Left lung (tissue), 4 donors: ENCODE measurements at regions not wholly inside any gene's neighbourhood (a gene's known extent, or its start where the extent isn't known, plus 50 kb on each side); places are given as distances from the start of the nearest gene placed in this dataset.
"Not testable (repeated sequence)": the region's sequence is repeated elsewhere in the genome, so short reads cannot be mapped to it uniquely, and the experiment has no call there.

Experiments
- ATAC-seq: fragments of 200-7000 bp; cut with Tn5 transposase; one replicate; pipeline ENCODE4 v1.9.1; 2020; ENCODE audit warnings: moderate library complexity
- DNase-seq, 4 donors: peaks; one replicate each; pipeline ENCODE4 v3.0.0-alpha.2; 2013 to 2020
- H3K27ac ChIP-seq, 2 donors: fragments of 200-600 bp; sonication (generic) in 1 of 2; one replicate each; pipeline versions ENCODE4 v1.5.0 to v1.8.0; 2020 to 2021
- H3K27me3 ChIP-seq, 2 donors: fragments of 200-600 bp; sonication (generic) in 1 of 2; one replicate each; pipeline versions ENCODE4 v1.5.0 to v1.8.0; 2020 to 2021
- H3K36me3 ChIP-seq, 2 donors: fragments of 200-600 bp; sonication (generic) in 1 of 2; one replicate each; pipeline versions ENCODE4 v1.5.0 to v1.8.0; 2020 to 2021
- H3K4me1 ChIP-seq, 2 donors: fragments of 200-600 bp; one replicate each; pipeline ENCODE4 v1.8.0; 2021
- H3K4me3 ChIP-seq, 2 donors: fragments of 200-600 bp; sonication (generic) in 1 of 2; one replicate each; pipeline versions ENCODE4 v1.5.0 to v1.8.0; 2020 to 2021; ENCODE audit warnings: mild to moderate bottlenecking in 1 of 2
- H3K9me3 ChIP-seq, 2 donors: fragments of 200-600 bp; sonication (generic) in 1 of 2; one replicate each; pipeline versions ENCODE4 v1.5.0 to v1.8.0; 2020 to 2021
- intact Hi-C, 2 donors: fragments of 100-400 bp; cut with DNase I; formaldehyde crosslinking; loops; one replicate each; pipeline versions ENCODE4 v1.11.2 to v1.14.2; 2022
- TF ChIP-seq, protein P1 (sequence below), 2 donors: fragments of 200-600 bp; sonication (generic) in 1 of 2; IDR thresholded peaks; one replicate each; pipeline versions ENCODE4 v1.5.0 to v1.8.0; 2021; ENCODE audit warnings: antibody characterized with exemption in 2 of 2
- donor health status: DM: no; HTN: yes; CAD: no.
- donor health status: DM: no; HTN: no; CAD: no.

DNA sequence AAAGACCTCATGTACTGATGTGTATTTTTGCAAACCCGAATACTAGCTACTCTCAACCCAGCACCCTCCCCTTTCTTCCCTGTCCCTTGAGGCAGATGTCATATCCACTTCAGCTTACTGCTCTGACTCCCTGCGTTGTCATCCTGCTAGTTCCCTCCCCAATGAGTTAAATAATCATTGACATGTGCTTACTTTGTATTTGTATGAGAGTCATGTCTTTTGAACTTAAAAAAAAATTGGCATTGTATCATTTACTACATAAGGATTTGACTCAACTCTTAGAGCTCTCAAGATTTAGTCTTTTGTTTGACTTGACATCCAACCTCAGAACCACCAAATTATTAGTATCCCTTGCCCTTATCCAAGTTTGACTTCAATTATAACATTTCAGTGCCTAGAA, 219.7 kb upstream of the TUT7 start:
- TF ChIP-seq, protein P1, sequence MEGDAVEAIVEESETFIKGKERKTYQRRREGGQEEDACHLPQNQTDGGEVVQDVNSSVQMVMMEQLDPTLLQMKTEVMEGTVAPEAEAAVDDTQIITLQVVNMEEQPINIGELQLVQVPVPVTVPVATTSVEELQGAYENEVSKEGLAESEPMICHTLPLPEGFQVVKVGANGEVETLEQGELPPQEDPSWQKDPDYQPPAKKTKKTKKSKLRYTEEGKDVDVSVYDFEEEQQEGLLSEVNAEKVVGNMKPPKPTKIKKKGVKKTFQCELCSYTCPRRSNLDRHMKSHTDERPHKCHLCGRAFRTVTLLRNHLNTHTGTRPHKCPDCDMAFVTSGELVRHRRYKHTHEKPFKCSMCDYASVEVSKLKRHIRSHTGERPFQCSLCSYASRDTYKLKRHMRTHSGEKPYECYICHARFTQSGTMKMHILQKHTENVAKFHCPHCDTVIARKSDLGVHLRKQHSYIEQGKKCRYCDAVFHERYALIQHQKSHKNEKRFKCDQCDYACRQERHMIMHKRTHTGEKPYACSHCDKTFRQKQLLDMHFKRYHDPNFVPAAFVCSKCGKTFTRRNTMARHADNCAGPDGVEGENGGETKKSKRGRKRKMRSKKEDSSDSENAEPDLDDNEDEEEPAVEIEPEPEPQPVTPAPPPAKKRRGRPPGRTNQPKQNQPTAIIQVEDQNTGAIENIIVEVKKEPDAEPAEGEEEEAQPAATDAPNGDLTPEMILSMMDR (IDR thresholded peaks at IDR 0.05), result no peak
- peaks cover 0 to 5% of the 10 kb centered on the region in 2 donors for H3K9me3 ChIP-seq
- intact Hi-C loops, result no loop called here
- no peak overlapping the region for H3K27ac ChIP-seq
- H3K4me1 ChIP-seq, result no peaks in the 10 kb centered on the region
- no peaks in the 10 kb centered on the region for H3K36me3 ChIP-seq
- DNase-seq (no peak), ATAC-seq (no peak)
- no peaks in the 10 kb centered on the region for H3K27me3 ChIP-seq
- no peak overlapping the region for H3K4me3 ChIP-seq

DNA sequence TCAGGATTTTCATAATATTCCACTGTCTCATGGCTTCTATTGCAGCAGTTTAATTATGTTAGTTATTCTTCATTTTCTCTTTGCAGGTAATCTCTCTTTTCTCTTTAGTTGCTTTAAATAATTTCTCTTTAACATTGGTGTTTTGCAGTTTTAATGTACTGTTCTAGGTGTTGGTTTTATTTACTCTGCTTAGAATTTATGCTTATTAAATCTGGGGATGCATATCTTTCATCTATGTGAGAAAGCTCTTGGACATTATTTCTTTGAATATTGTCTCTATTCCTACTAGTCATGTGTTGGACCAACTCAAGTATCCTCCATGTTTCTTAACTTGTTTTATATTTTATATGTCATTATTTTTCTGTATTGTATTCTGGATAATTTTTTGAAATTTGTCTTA, 218.7 kb upstream of the TUT7 start:
- H3K9me3 ChIP-seq, result peaks cover 0 to 15% of the 10 kb centered on the region in 2 donors
- intact Hi-C loops, result no loop called here
- H3K27me3 ChIP-seq, result no peaks in the 10 kb centered on the region
- no peaks in the 10 kb centered on the region for H3K36me3 ChIP-seq
- no peaks in the 10 kb centered on the region for H3K4me1 ChIP-seq
- TF ChIP-seq, protein P1 (IDR thresholded peaks at IDR 0.05), result no peak
- H3K27ac ChIP-seq, result no peak overlapping the region
- no peak for DNase-seq
- no peak overlapping the region for H3K4me3 ChIP-seq
- no peak for ATAC-seq

DNA sequence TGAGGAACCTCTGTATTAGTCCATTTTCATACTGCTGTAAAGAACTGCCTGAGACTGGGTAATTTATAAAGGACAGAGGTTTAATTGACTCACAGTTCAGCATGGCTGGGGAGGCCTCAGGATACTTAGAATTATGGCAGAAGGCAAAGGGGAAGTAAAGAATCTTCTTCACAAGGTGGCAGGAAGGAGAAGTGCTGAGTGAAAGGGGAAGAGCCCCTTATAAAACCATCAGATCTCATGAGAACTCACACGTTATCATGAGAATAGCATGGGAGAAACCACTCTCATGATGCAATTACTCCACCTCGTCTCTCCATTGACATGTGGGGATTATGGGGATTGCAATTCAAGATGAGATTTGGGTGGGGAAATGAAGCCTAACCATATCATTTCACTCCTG, 211.4 kb upstream of the TUT7 start:
- intact Hi-C loops, H3K4me3 ChIP-seq, H3K4me1 ChIP-seq, H3K27me3 ChIP-seq, ATAC-seq, H3K27ac ChIP-seq, DNase-seq, H3K36me3 ChIP-seq: not testable (repeated sequence)
- H3K9me3 ChIP-seq, result peaks cover 0 to 27% of the 10 kb centered on the region in 2 donors

DNA sequence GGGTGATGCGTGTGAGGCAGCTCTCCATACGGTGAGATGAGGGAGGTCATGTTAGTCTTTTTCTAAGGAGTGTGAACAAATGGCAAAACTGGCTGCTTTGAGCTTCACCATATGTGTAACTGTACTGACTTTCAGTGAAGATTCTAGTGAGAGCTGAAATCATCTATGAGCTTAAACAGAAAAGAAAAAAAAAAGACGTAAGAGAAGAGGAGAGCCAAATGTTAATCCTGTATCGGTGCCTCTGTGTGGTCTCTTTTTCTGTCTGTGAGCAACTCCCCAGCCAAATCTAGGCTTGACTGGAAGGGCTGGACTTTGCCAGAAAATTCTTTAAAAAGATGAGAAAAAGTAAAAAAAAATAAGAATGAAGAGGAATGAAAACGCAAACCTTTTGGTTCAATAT, 209.7 kb upstream of the TUT7 start:
- no peak overlapping the region for H3K4me3 ChIP-seq
- ATAC-seq (no peak), DNase-seq (no peak)
- H3K36me3 ChIP-seq, result no peaks in the 10 kb centered on the region
- TF ChIP-seq, protein P1 (IDR thresholded peaks at IDR 0.05), result no peak
- peaks cover 0 to 22% of the 10 kb centered on the region in 2 donors for H3K9me3 ChIP-seq
- no peaks in the 10 kb centered on the region for H3K27me3 ChIP-seq
- H3K27ac ChIP-seq, result peak overlapping the region in 1 of 2 donors; percentile 7
- no peaks in the 10 kb centered on the region for H3K4me1 ChIP-seq
- intact Hi-C loops, result no loop called here

DNA sequence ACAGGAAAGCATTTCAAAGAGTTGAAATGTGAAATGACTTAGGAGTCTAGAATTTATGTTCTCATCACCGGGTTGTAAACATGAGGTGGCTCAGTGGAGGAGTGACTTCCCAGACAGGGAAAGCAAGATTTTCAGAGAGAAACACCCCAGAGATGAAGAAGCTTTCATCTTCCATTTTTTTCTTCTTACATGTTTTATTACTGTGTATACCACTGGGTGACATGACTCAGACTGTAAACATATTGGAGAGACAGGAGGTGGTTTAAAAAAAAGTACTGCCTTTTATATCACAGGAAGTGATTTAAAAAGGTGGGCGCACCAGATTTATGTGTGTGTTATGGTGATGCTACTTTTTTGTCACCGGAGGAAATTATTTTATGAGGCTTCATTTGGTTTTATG, 209.1 kb upstream of the TUT7 start:
- peak overlapping the region in 1 of 2 donors; percentile 7 for H3K27ac ChIP-seq
- H3K4me3 ChIP-seq, result no peak overlapping the region
- no peaks in the 10 kb centered on the region for H3K27me3 ChIP-seq
- intact Hi-C loops, result no loop called here
- no peaks in the 10 kb centered on the region for H3K36me3 ChIP-seq
- H3K4me1 ChIP-seq, result no peaks in the 10 kb centered on the region
- H3K9me3 ChIP-seq, result peaks cover 0 to 17% of the 10 kb centered on the region in 2 donors
- no peak for ATAC-seq
- no peak for DNase-seq
- TF ChIP-seq, protein P1 (IDR thresholded peaks at IDR 0.05), result no peak

DNA sequence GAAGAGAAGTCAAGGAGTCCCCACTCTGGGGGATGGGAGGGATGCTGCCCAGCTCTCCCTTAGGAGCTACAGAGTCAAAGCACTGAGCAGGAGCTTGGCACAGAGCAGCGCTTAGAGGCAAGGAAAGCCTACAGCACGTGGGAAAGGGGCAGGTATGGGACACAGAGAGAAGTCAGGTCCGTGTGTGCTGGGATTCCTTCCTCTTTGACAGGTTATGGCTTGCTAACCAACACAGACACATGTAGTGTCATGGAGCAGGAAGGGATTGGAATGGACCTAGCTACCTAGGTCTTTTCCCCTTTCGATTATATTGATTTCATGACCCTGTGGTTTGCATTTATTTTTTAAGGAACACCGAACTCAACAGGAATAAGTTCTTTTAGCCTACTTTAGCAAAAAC, 208.5 kb upstream of the TUT7 start:
- no peaks in the 10 kb centered on the region for H3K36me3 ChIP-seq
- no peak overlapping the region for H3K4me3 ChIP-seq
- no peaks in the 10 kb centered on the region for H3K4me1 ChIP-seq
- DNase-seq, result no peak
- H3K9me3 ChIP-seq, result peaks cover 0 to 12% of the 10 kb centered on the region in 2 donors
- no peaks in the 10 kb centered on the region for H3K27me3 ChIP-seq
- no peak for ATAC-seq
- H3K27ac ChIP-seq, result no peak overlapping the region
- intact Hi-C loops, result no loop called here
- TF ChIP-seq, protein P1 (IDR thresholded peaks at IDR 0.05), result no peak
